IMR-90 (cell line): ENCODE measurements at regions not wholly inside any gene's neighbourhood (a gene's known extent, or its start where the extent isn't known, plus 50 kb on each side); places are given as distances from the start of the nearest gene placed in this dataset.

Experiments
- ATAC-seq: fragments of 200-7000 bp; cut with Tn5 transposase; 2 replicates; pipeline ENCODE4 v1.9.1; 2020; ENCODE audit warnings: low read depth, mild to moderate bottlenecking, moderate library complexity
- BruUV-seq: library from RNA; stranded (reverse); fragments of 400-500 nt; replicated peaks from 2 replicates; lab custom pipeline; 2021; lab: Mats Ljungman, UMichigan
- CTCF ChIA-PET: fragments of 300-600 bp; formaldehyde crosslinking; extraction: SDS; loops from one replicate; lab custom pipeline; 2021; ENCODE audit warnings: antibody characterized with exemption; lab: Yijun Ruan, JAX
- POLR2A ChIA-PET: fragments of 300-600 bp; sonication (Branson Sonifier 250); formaldehyde crosslinking; loops from one replicate; lab custom pipeline; 2022; ENCODE audit warnings: antibody characterized with exemption; ENCODE audit not compliant: unreplicated experiment; lab: Charles Lee
- DNase-seq: peaks from one replicate; pipeline ENCODE4 v3.0.0; 2013
- H2AFZ ChIP-seq: replicated peaks from 2 replicates; pipeline ENCODE3; 2013; ENCODE audit warnings: low read length, mild to moderate bottlenecking; ENCODE audit not compliant: poor library complexity
- H2AK5ac ChIP-seq: 2 replicates; pipeline ENCODE4 v1.6.1; 2013; ENCODE audit warnings: low read depth, low read length, inconsistent platforms
- H2AK9ac ChIP-seq: replicated peaks from 2 replicates; pipeline ENCODE3; 2013; ENCODE audit warnings: mild to moderate bottlenecking, low read depth, low read length, moderate library complexity; ENCODE audit not compliant: poor library complexity
- H2BK120ac ChIP-seq: 2 replicates; pipeline ENCODE4 v1.6.1; 2013; ENCODE audit warnings: low read depth, low read length, inconsistent platforms
- H2BK15ac ChIP-seq: 3 replicates; pipeline ENCODE4 v1.6.1; 2013; ENCODE audit warnings: low read depth, low read length, inconsistent platforms
- H2BK20ac ChIP-seq: 2 replicates; pipeline ENCODE4 v1.6.1; 2013; ENCODE audit warnings: low read depth, mild to moderate bottlenecking, inconsistent platforms, low read length, moderate library complexity
- H2BK5ac ChIP-seq: 2 replicates; pipeline ENCODE4 v1.6.1; 2013; ENCODE audit warnings: mild to moderate bottlenecking, low read depth, low read length, inconsistent platforms; ENCODE audit not compliant: poor library complexity, severe bottlenecking
- H3K14ac ChIP-seq: replicated peaks from 2 replicates; pipeline ENCODE4 v1.6.1; 2013; ENCODE audit warnings: low read depth, low read length, inconsistent platforms
- H3K18ac ChIP-seq: 2 replicates; pipeline ENCODE4 v1.6.1; 2013; ENCODE audit warnings: low read depth, low read length, control low read depth
- H3K23ac ChIP-seq: 2 replicates; pipeline ENCODE4 v1.6.1; 2013; ENCODE audit warnings: low read depth, low read length, inconsistent platforms
- H3K27ac ChIP-seq: 2 replicates; pipeline ENCODE4 v1.5.1; 2013; ENCODE audit warnings: mild to moderate bottlenecking, control low read depth, low read length; ENCODE audit not compliant: insufficient read depth
- H3K27me3 ChIP-seq: 2 replicates; pipeline ENCODE4 v1.6.1; 2013; ENCODE audit warnings: low read length; ENCODE audit not compliant: control insufficient read depth, insufficient read depth
- H3K36me3 ChIP-seq: 2 replicates; pipeline ENCODE4 v1.6.1; 2013; ENCODE audit warnings: low read length, mixed read lengths; ENCODE audit not compliant: control insufficient read depth, insufficient read depth
- H3K4ac ChIP-seq: 2 replicates; pipeline ENCODE4 v1.6.1; 2013; ENCODE audit warnings: low read depth, low read length, inconsistent platforms
- H3K4me1 ChIP-seq: 2 replicates; pipeline ENCODE4 v1.6.1; 2013; ENCODE audit warnings: low read length, mixed read lengths; ENCODE audit not compliant: control insufficient read depth, insufficient read depth
- H3K4me2 ChIP-seq: 2 replicates; pipeline ENCODE4 v1.6.1; 2013; ENCODE audit warnings: low read depth, mild to moderate bottlenecking, control low read depth, low read length, moderate library complexity
- H3K4me3 ChIP-seq: 2 replicates; pipeline ENCODE4 v1.5.1; 2013; ENCODE audit warnings: low read depth, mild to moderate bottlenecking, control low read depth, low read length, moderate library complexity; ENCODE audit not compliant: insufficient read depth
- H3K56ac ChIP-seq: 2 replicates; pipeline ENCODE4 v1.6.1; 2013; ENCODE audit warnings: low read length, inconsistent platforms; ENCODE audit not compliant: insufficient read depth; ENCODE audit errors: extremely low read depth
- H3K79me1 ChIP-seq, 2 experiments: 2 replicates each; pipeline ENCODE4 v1.6.1; 2013; ENCODE audit warnings: low read length in 2 of 2, inconsistent platforms in 1 of 2, low read depth in 1 of 2
- H3K9ac ChIP-seq: 2 replicates; pipeline ENCODE4 v1.6.1; 2013; ENCODE audit warnings: low read depth, low read length, control low read depth
- H3K9me1 ChIP-seq: 2 replicates; pipeline ENCODE4 v1.6.1; 2013; ENCODE audit warnings: low read length, inconsistent platforms; ENCODE audit not compliant: insufficient read depth
- H3K9me3 ChIP-seq: 2 replicates; pipeline ENCODE4 v1.6.1; 2013; ENCODE audit warnings: low read length; ENCODE audit not compliant: control insufficient read depth, insufficient read depth
- H4K20me1 ChIP-seq: 2 replicates; pipeline ENCODE4 v1.6.1; 2013; ENCODE audit warnings: low read length, inconsistent platforms; ENCODE audit not compliant: insufficient read depth
- H4K5ac ChIP-seq: 2 replicates; pipeline ENCODE4 v1.6.1; 2013; ENCODE audit warnings: mild to moderate bottlenecking, low read depth, low read length, control low read depth
- H4K8ac ChIP-seq, 2 experiments: 2 replicates each; pipeline ENCODE4 v1.6.1; 2013; ENCODE audit warnings: low read depth in 2 of 2, low read length in 2 of 2, control low read depth in 1 of 2, inconsistent platforms in 1 of 2
- H4K91ac ChIP-seq: 2 replicates; pipeline ENCODE4 v1.6.1; 2013; ENCODE audit warnings: low read depth, low read length, inconsistent platforms; ENCODE audit not compliant: insufficient read depth
- BHLHE40 ChIP-seq: fragments of 150-350 bp; IDR thresholded peaks from 2 replicates; pipeline ENCODE4 v1.6.1; 2016; ENCODE audit warnings: mild to moderate bottlenecking, low read depth, low read length
- CEBPB ChIP-seq: IDR thresholded peaks from 2 replicates; pipeline ENCODE4 v1.6.1; 2012; ENCODE audit warnings: low read depth, low read length, improper control_type of control experiment
- CHD1 ChIP-seq: IDR thresholded peaks from 2 replicates; pipeline ENCODE4 v1.6.1; 2012; ENCODE audit warnings: low read depth, low read length, improper control_type of control experiment
- FOS ChIP-seq: fragments of 150-350 bp; IDR thresholded peaks from 2 replicates; pipeline ENCODE4 v1.6.1; 2016; ENCODE audit warnings: low read depth, low read length
- MAFK ChIP-seq: IDR thresholded peaks from 2 replicates; pipeline ENCODE4 v1.6.1; 2012; ENCODE audit warnings: low read depth, low read length, improper control_type of control experiment
- MAZ ChIP-seq: IDR thresholded peaks from 2 replicates; pipeline ENCODE4 v1.6.1; 2012; ENCODE audit warnings: low read depth, mild to moderate bottlenecking, low read length, improper control_type of control experiment, moderate library complexity, borderline replicate concordance
- MXI1 ChIP-seq: IDR thresholded peaks from 2 replicates; pipeline ENCODE4 v1.6.1; 2012; ENCODE audit warnings: low read depth, mild to moderate bottlenecking, low read length, moderate library complexity, borderline replicate concordance
- NFE2L2 ChIP-seq: fragments of 150-350 bp; IDR thresholded peaks from 2 replicates; pipeline ENCODE4 v1.6.1; 2016; ENCODE audit warnings: low read depth, mild to moderate bottlenecking, low read length
- POLR2A ChIP-seq: IDR thresholded peaks from 2 replicates; pipeline ENCODE4 v1.6.1; 2012; ENCODE audit warnings: mild to moderate bottlenecking, low read depth, low read length
- RAD21 ChIP-seq: IDR thresholded peaks from 2 replicates; pipeline ENCODE4 v1.6.1; 2012; ENCODE audit warnings: low read length, improper control_type of control experiment
- RCOR1 ChIP-seq: IDR thresholded peaks from 2 replicates; pipeline ENCODE4 v1.6.1; 2012; ENCODE audit warnings: mild to moderate bottlenecking, low read length, improper control_type of control experiment; ENCODE audit not compliant: insufficient replicate concordance
- RFX5 ChIP-seq: IDR thresholded peaks from 2 replicates; pipeline ENCODE4 v1.8.0; 2012; ENCODE audit warnings: low read depth, mild to moderate bottlenecking, low read length, moderate library complexity
- SMC3 ChIP-seq: fragments of 150-350 bp; IDR thresholded peaks from 2 replicates; pipeline ENCODE4 v1.6.1; 2016; ENCODE audit warnings: low read depth, mild to moderate bottlenecking, antibody characterized with exemption, low read length, moderate library complexity
- WGBS, 2 experiments: methylation state at CpG; one replicate each; pipeline versions ENCODE4 v1.1.5 to v1.1.7; 2013; ENCODE audit warnings: missing lambda C conversion rate in 2 of 2; ENCODE audit not compliant: insufficient read length in 1 of 2; ENCODE audit errors: extremely low coverage in 2 of 2; 5-methylcytosine and 5-hydroxymethylcytosine counted together
- dilution Hi-C: fragments of 300-500 bp; cut with HindIII; formaldehyde crosslinking; loops from one replicate; pipeline ENCODE4 v1.14.3; 2018; ENCODE audit warnings: low sequenced_read_pairs; ENCODE audit not compliant: unreplicated experiment
- in situ Hi-C: fragments of 300-500 bp; cut with MboI; formaldehyde crosslinking; loops from 3 replicates; pipeline ENCODE4 v1.14.3; 2019; ENCODE audit warnings: low sequenced_read_pairs, inconsistent platforms, mixed read lengths
- intact Hi-C: fragments of 100-400 bp; cut with micrococcal nuclease; formaldehyde crosslinking; loops from 2 replicates; pipeline ENCODE4 v1.10.0; 2022
- TF ChIP-seq, protein P1 (sequence below): fragments of 150-350 bp; IDR thresholded peaks from 2 replicates; pipeline ENCODE4 v1.6.1; 2016; ENCODE audit warnings: low read depth, mild to moderate bottlenecking, low read length, moderate library complexity, borderline replicate concordance
- TF ChIP-seq, protein P2 (sequence below): conservative IDR thresholded peaks from 2 replicates; pipeline ENCODE4 v1.5.1; 2012; ENCODE audit warnings: mild to moderate bottlenecking, low read depth, low read length, improper control_type of control experiment
- TF ChIP-seq, protein P3 (sequence below): fragments of 150-350 bp; IDR thresholded peaks from 2 replicates; pipeline ENCODE4 v1.6.1; 2017; ENCODE audit warnings: mild to moderate bottlenecking, antibody characterized with exemption, low read length, low read depth

DNA sequence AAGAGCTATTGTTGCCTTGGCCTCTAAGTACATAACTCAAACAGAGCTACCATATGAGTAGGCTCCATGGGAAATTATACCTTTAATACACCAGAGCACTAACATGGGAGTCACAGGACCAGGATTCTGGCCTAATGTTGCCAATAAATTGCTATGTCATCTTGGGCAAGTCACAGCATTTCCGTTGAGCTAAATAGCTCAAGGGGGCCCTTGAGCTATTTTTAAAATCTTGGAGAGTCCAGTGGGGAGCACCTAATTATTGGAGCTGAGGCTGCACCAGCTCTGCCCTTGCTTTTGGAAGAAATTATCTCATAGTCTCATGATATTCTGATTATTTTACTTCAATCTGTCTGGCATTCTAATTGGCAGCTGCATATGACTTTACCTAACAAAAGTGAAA is 350.8 kb downstream of the ENC1 start:
- no peak overlapping the region for H3K56ac ChIP-seq
- no peak overlapping the region for H2BK15ac ChIP-seq
- BruUV-seq = no TSS peak
- peaks cover 1% of the 10 kb centered on the region; the same call in 1 of the 2 replicates for H3K4me1 ChIP-seq
- no peak overlapping the region for H3K23ac ChIP-seq
- H2AK5ac ChIP-seq = no peak overlapping the region
- ChIA-PET POLR2A (no interaction called here), CTCF (no interaction called here)
- no peaks in the 10 kb centered on the region for H4K20me1 ChIP-seq
- in situ Hi-C loops = no loop called here
- H3K9ac ChIP-seq = no peak overlapping the region
- no peak overlapping the region for H3K14ac ChIP-seq
- H3K36me3 ChIP-seq = no peaks in the 10 kb centered on the region
- H3K9me3 ChIP-seq = no peaks in the 10 kb centered on the region
- H4K8ac ChIP-seq = no peak overlapping the region
- H4K5ac ChIP-seq = no peak overlapping the region
- no peak overlapping the region for H3K4me2 ChIP-seq
- no peak overlapping the region for H2BK5ac ChIP-seq
- ATAC-seq (no peak), DNase-seq (no peak)
- H3K18ac ChIP-seq = no peak overlapping the region
- no peak overlapping the region for H2AK9ac ChIP-seq
- no CpG with 5 or more reads among the region's 1 CpG for WGBS, 2 experiments
- H3K9me1 ChIP-seq = no peaks in the 10 kb centered on the region
- TF ChIP-seq NFE2L2 = no peak
- TF ChIP-seq, protein P1, sequence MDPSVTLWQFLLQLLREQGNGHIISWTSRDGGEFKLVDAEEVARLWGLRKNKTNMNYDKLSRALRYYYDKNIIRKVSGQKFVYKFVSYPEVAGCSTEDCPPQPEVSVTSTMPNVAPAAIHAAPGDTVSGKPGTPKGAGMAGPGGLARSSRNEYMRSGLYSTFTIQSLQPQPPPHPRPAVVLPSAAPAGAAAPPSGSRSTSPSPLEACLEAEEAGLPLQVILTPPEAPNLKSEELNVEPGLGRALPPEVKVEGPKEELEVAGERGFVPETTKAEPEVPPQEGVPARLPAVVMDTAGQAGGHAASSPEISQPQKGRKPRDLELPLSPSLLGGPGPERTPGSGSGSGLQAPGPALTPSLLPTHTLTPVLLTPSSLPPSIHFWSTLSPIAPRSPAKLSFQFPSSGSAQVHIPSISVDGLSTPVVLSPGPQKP = no peak
- TF ChIP-seq POLR2A = no peak
- no peak for TF ChIP-seq CHD1
- no peak for TF ChIP-seq RCOR1
- TF ChIP-seq FOS = no peak
- no peak for TF ChIP-seq MXI1
- TF ChIP-seq SMC3 = no peak
- no peak for TF ChIP-seq MAZ
- no peak for TF ChIP-seq BHLHE40
- TF ChIP-seq, protein P2, sequence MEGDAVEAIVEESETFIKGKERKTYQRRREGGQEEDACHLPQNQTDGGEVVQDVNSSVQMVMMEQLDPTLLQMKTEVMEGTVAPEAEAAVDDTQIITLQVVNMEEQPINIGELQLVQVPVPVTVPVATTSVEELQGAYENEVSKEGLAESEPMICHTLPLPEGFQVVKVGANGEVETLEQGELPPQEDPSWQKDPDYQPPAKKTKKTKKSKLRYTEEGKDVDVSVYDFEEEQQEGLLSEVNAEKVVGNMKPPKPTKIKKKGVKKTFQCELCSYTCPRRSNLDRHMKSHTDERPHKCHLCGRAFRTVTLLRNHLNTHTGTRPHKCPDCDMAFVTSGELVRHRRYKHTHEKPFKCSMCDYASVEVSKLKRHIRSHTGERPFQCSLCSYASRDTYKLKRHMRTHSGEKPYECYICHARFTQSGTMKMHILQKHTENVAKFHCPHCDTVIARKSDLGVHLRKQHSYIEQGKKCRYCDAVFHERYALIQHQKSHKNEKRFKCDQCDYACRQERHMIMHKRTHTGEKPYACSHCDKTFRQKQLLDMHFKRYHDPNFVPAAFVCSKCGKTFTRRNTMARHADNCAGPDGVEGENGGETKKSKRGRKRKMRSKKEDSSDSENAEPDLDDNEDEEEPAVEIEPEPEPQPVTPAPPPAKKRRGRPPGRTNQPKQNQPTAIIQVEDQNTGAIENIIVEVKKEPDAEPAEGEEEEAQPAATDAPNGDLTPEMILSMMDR = no peak
- no peak for TF ChIP-seq MAFK
- TF ChIP-seq RAD21 = no peak
- TF ChIP-seq RFX5 = no peak
- TF ChIP-seq, protein P3, sequence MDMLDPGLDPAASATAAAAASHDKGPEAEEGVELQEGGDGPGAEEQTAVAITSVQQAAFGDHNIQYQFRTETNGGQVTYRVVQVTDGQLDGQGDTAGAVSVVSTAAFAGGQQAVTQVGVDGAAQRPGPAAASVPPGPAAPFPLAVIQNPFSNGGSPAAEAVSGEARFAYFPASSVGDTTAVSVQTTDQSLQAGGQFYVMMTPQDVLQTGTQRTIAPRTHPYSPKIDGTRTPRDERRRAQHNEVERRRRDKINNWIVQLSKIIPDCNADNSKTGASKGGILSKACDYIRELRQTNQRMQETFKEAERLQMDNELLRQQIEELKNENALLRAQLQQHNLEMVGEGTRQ = no peak
- no peak for TF ChIP-seq CEBPB
- H2BK20ac ChIP-seq = no peak overlapping the region
- no peak overlapping the region for H4K91ac ChIP-seq
- H3K4ac ChIP-seq = no peak overlapping the region
- H3K27me3 ChIP-seq = peaks cover 10% of the 10 kb centered on the region
- H3K4me3 ChIP-seq = no peak overlapping the region
- no peak overlapping the region for H2AFZ ChIP-seq
- dilution Hi-C loops = no loop called here
- H3K79me1 ChIP-seq = no peaks in the 10 kb centered on the region
- intact Hi-C loops = no loop called here
- H2BK120ac ChIP-seq = no peak overlapping the region
- no peak overlapping the region for H3K27ac ChIP-seq
